GM21723 (cell line): ENCODE measurements at regions not wholly inside any gene's neighbourhood (a gene's known extent, or its start where the extent isn't known, plus 50 kb on each side); places are given as distances from the start of the nearest gene placed in this dataset.
"Not testable (repeated sequence)": the region's sequence is repeated elsewhere in the genome, so short reads cannot be mapped to it uniquely, and the experiment has no call there.

Experiments used
- ATAC-seq: cut with Tn5 transposase; IDR thresholded peaks from one replicate; pipeline ENCODE4 v1.9.1; 2021; ENCODE audit warnings: mild to moderate bottlenecking, moderate library complexity; ENCODE audit not compliant: unreplicated experiment

GRCh38 chr3:169029674-169030285, 633.7 kb downstream of the MECOM start:
- ATAC-seq, result no peak

GRCh38 chr3:169028716-169029115, 634.8 kb downstream of the MECOM start:
- ATAC-seq, result no peak

- no peak for ATAC-seq
These were observed 636.8 kb downstream of the MECOM start for GRCh38 chr3:169026543-169027182.

GRCh38 chr3:169022457-169022856, 641.1 kb downstream of the MECOM start:
- ATAC-seq, result no peak

- no peak for ATAC-seq
These were observed 643.1 kb downstream of the MECOM start for GRCh38 chr3:169020371-169020770.

GRCh38 chr3:169009453-169009852, 654.1 kb downstream of the MECOM start:
- ATAC-seq, result no peak

GRCh38 chr3:169008776-169009358, 654.6 kb downstream of the MECOM start:
- no peak for ATAC-seq

- no peak for ATAC-seq
These were observed 656.4 kb downstream of the MECOM start for GRCh38 chr3:169007145-169007544.

GRCh38 chr3:169006398-169006797, 657.1 kb downstream of the MECOM start:
- not testable (repeated sequence) for ATAC-seq

- no peak for ATAC-seq
These were observed 660.8 kb downstream of the MECOM start for GRCh38 chr3:169002689-169003088.

- no peak for ATAC-seq
These were observed 664.7 kb downstream of the MECOM start for GRCh38 chr3:168998792-168999191.

- no peak for ATAC-seq
These were observed 666.0 kb downstream of the MECOM start for GRCh38 chr3:168997488-168997887.

- ATAC-seq, result no peak
These were observed 666.9 kb downstream of the MECOM start for GRCh38 chr3:168996622-168997021.

- no peak for ATAC-seq
These were observed 668.4 kb downstream of the MECOM start for GRCh38 chr3:168995129-168995528.

GRCh38 chr3:168991803-168992202, 671.7 kb downstream of the MECOM start:
- no peak for ATAC-seq

GRCh38 chr3:168990621-168991020, 672.9 kb downstream of the MECOM start:
- no peak for ATAC-seq

GRCh38 chr3:168990134-168990533, 673.4 kb downstream of the MECOM start:
- ATAC-seq, result no peak

GRCh38 chr3:168989396-168989795, 674.1 kb downstream of the MECOM start:
- no peak for ATAC-seq

- ATAC-seq, result no peak
These were observed 674.7 kb downstream of the MECOM start for GRCh38 chr3:168988853-168989252.

- no peak for ATAC-seq
These were observed 678.6 kb downstream of the MECOM start for GRCh38 chr3:168984872-168985271.

GRCh38 chr3:168983046-168983445, 680.5 kb downstream of the MECOM start:
- ATAC-seq, result no peak

GRCh38 chr3:168981396-168981795, 682.1 kb downstream of the MECOM start:
- ATAC-seq, result no peak
